Fibroblast of lung (primary cell): ENCODE measurements at regions not wholly inside any gene's neighbourhood (a gene's known extent, or its start where the extent isn't known, plus 50 kb on each side); places are given as distances from the start of the nearest gene placed in this dataset.
A peak's percentile ranks its signal among the peaks of the same experiment; 100 is the strongest.

ENCODE experiments used
- DNase-seq, 2 donors: peaks; one replicate each; pipeline versions ENCODE4 v3.0.0 to v3.0.0-alpha.2; 2010; ENCODE audit warnings: low read depth in 2 of 2
- H2AFZ ChIP-seq: 2 replicates; pipeline ENCODE4 v1.5.1; 2012; ENCODE audit warnings: low read length, control low read depth, inconsistent platforms
- H3K27ac ChIP-seq: 2 replicates; pipeline ENCODE4 v1.5.1; 2011; ENCODE audit warnings: low read length, control low read depth; ENCODE audit not compliant: insufficient read depth
- H3K27me3 ChIP-seq: 2 replicates; pipeline ENCODE4 v1.5.1; 2011; ENCODE audit warnings: mild to moderate bottlenecking, low read length; ENCODE audit not compliant: control insufficient read depth, insufficient read depth
- H3K36me3 ChIP-seq: 2 replicates; pipeline ENCODE4 v1.5.1; 2011; ENCODE audit warnings: low read length; ENCODE audit not compliant: control insufficient read depth, insufficient read depth
- H3K4me1 ChIP-seq: 2 replicates; pipeline ENCODE4 v1.5.1; 2011; ENCODE audit warnings: low read length; ENCODE audit not compliant: control insufficient read depth, insufficient read depth; ENCODE audit errors: extremely low read depth
- H3K4me2 ChIP-seq: 2 replicates; pipeline ENCODE4 v1.5.1; 2011; ENCODE audit warnings: low read length, control low read depth; ENCODE audit not compliant: insufficient read depth; ENCODE audit errors: extremely low read depth
- H3K4me3 ChIP-seq, 4 experiments: fragments of 200-600 bp in 1 of 4; sonication (generic) in 1 of 4; replicated peaks in 1 of 4; 2 replicates each; pipeline ENCODE4 v1.5.1; 2011 to 2016; ENCODE audit warnings: low read length in 4 of 4, low read depth in 3 of 4, mild to moderate bottlenecking in 3 of 4, control low read depth in 2 of 4, inconsistent platforms in 1 of 4, mixed read lengths in 1 of 4; ENCODE audit not compliant: insufficient read depth in 1 of 4; ENCODE audit errors: control extremely low read depth in 1 of 4
- H3K79me2 ChIP-seq: 2 replicates; pipeline ENCODE4 v1.5.1; 2012; ENCODE audit warnings: mild to moderate bottlenecking, low read length, inconsistent platforms; ENCODE audit not compliant: control insufficient read depth, insufficient read depth
- H3K9ac ChIP-seq: 2 replicates; pipeline ENCODE4 v1.5.1; 2011; ENCODE audit warnings: mild to moderate bottlenecking, low read length, control low read depth; ENCODE audit not compliant: insufficient read depth
- H3K9me3 ChIP-seq: 2 replicates; pipeline ENCODE4 v1.5.1; 2012; ENCODE audit warnings: low read depth, low read length; ENCODE audit not compliant: control insufficient read depth, insufficient read depth
- H4K20me1 ChIP-seq: 2 replicates; pipeline ENCODE4 v1.5.1; 2011; ENCODE audit warnings: low read length; ENCODE audit not compliant: control insufficient read depth, insufficient read depth; ENCODE audit errors: extremely low read depth
- CTCF ChIP-seq, 2 donors: IDR thresholded peaks in 1 of 2; conservative IDR thresholded peaks in 1 of 2; 1 replicate in 1 of 2; 2 replicates in 1 of 2; pipeline ENCODE4 v1.5.1; 2011 to 2012; ENCODE audit warnings: low read length in 2 of 2, control low read depth in 1 of 2, inconsistent platforms in 1 of 2, low read depth in 1 of 2, mild to moderate bottlenecking in 1 of 2
- EZH2 ChIP-seq: IDR thresholded peaks from 2 replicates; pipeline ENCODE4 v1.5.1; 2012; ENCODE audit warnings: low read length, control low read depth, mild to moderate bottlenecking; ENCODE audit errors: missing control alignments

GRCh38 chr17:69735285-69735684 lies 320.8 kb downstream of the MAP2K6 start:
- no peaks in the 10 kb centered on the region for H4K20me1 ChIP-seq
- peaks cover 8% of the 10 kb centered on the region for H3K4me1 ChIP-seq
- H3K27ac ChIP-seq = no peak overlapping the region
- no peak overlapping the region for H2AFZ ChIP-seq
- no peaks in the 10 kb centered on the region for H3K9me3 ChIP-seq
- H3K4me3 ChIP-seq = no peak overlapping the region
- H3K4me2 ChIP-seq = no peak overlapping the region
- no peak overlapping the region for H3K9ac ChIP-seq
- H3K27me3 ChIP-seq = no peaks in the 10 kb centered on the region
- TF ChIP-seq EZH2 (no peak), CTCF (conservative IDR thresholded peaks at IDR 0.05 in 1 of 2, IDR thresholded peaks at IDR 0.05 in 1 of 2; ENCODE audit: low read depth in 1 of 2, low read length in 2 of 2) (no peak)
- DNase-seq = no peak
- no peaks in the 10 kb centered on the region for H3K79me2 ChIP-seq
- no peaks in the 10 kb centered on the region for H3K36me3 ChIP-seq

GRCh38 chr17:69743091-69743490 lies 328.6 kb downstream of the MAP2K6 start:
- peak in 1 of 2 donors; percentile 37 for DNase-seq
- H3K4me3 ChIP-seq = no peak overlapping the region
- no peaks in the 10 kb centered on the region for H3K27me3 ChIP-seq
- no peak overlapping the region for H3K9ac ChIP-seq
- H3K4me2 ChIP-seq = no peak overlapping the region
- no peak for TF ChIP-seq EZH2
- no peak for TF ChIP-seq CTCF (conservative IDR thresholded peaks at IDR 0.05 in 1 of 2, IDR thresholded peaks at IDR 0.05 in 1 of 2; ENCODE audit: low read depth in 1 of 2, low read length in 2 of 2)
- no peaks in the 10 kb centered on the region for H3K79me2 ChIP-seq
- no peaks in the 10 kb centered on the region for H3K9me3 ChIP-seq
- H2AFZ ChIP-seq = peak overlapping the region; percentile 5
- no peak overlapping the region for H3K27ac ChIP-seq
- no peaks in the 10 kb centered on the region for H3K4me1 ChIP-seq
- no peaks in the 10 kb centered on the region for H4K20me1 ChIP-seq
- H3K36me3 ChIP-seq = no peaks in the 10 kb centered on the region

- Histone ChIP-seq H3K9me3 (no peaks in the 10 kb centered on the region), H3K79me2 (no peaks in the 10 kb centered on the region), H2AFZ (no peak overlapping the region), H3K4me3 (no peak overlapping the region), H3K9ac (no peak overlapping the region), H4K20me1 (no peaks in the 10 kb centered on the region), H3K27me3 (no peaks in the 10 kb centered on the region), H3K27ac (no peak overlapping the region), H3K4me2 (no peak overlapping the region), H3K36me3 (no peaks in the 10 kb centered on the region), H3K4me1 (no peaks in the 10 kb centered on the region)
- DNase-seq = no peak
- TF ChIP-seq EZH2 (no peak), CTCF (conservative IDR thresholded peaks at IDR 0.05 in 1 of 2, IDR thresholded peaks at IDR 0.05 in 1 of 2; ENCODE audit: low read depth in 1 of 2, low read length in 2 of 2) (no peak)
Measured at GRCh38 chr17:69744512-69745070, 330.1 kb downstream of the MAP2K6 start.
